Peyer's patch (tissue), 4 donors: ENCODE measurements at regions not wholly inside any gene's neighbourhood (a gene's known extent, or its start where the extent isn't known, plus 50 kb on each side); places are given as distances from the start of the nearest gene placed in this dataset.

ENCODE experiments used
- DNase-seq, 3 donors: peaks; one replicate each; pipeline ENCODE4 v3.0.0-alpha.2; 2017 to 2019
- H3K27ac ChIP-seq, 4 donors: fragments of 200-600 bp; sonication (generic); one replicate each; pipeline ENCODE4 v1.5.1; 2016 to 2019
- H3K27me3 ChIP-seq, 2 donors: fragments of 200-600 bp; sonication (generic); one replicate each; pipeline ENCODE4 v1.5.1; 2019
- H3K36me3 ChIP-seq, 3 donors: fragments of 200-600 bp; sonication (generic); one replicate each; pipeline ENCODE4 v1.5.1; 2016 to 2019
- H3K4me1 ChIP-seq, 4 donors: fragments of 200-600 bp; sonication (generic); one replicate each; pipeline ENCODE4 v1.5.1; 2016 to 2019
- H3K4me3 ChIP-seq, 4 donors: fragments of 200-600 bp; sonication (generic); 1 replicate in 3 of 4; 2 replicates in 1 of 4; pipeline ENCODE4 v1.5.1; 2016 to 2019; ENCODE audit warnings: mild to moderate bottlenecking in 1 of 4
- H3K9me3 ChIP-seq, 4 donors: fragments of 200-600 bp; sonication (generic); one replicate each; pipeline ENCODE4 v1.5.1; 2016 to 2019; ENCODE audit warnings: mild to moderate bottlenecking in 1 of 4
- POLR2A ChIP-seq, 2 donors: fragments of 450-650 bp; IDR thresholded peaks; one replicate each; pipeline ENCODE4 v1.5.1; 2017; ENCODE audit warnings: antibody characterized with exemption in 2 of 2, mild to moderate bottlenecking in 2 of 2, moderate library complexity in 2 of 2
- TF ChIP-seq, protein P1 (sequence below), 6 experiments: fragments of 450-650 bp in 4 of 6; fragments of 200-600 bp in 2 of 6; sonication (generic) in 1 of 6; IDR thresholded peaks; one replicate each; pipeline ENCODE4 v1.5.1; 2017 to 2019; ENCODE audit warnings: antibody characterized with exemption in 6 of 6, mild to moderate bottlenecking in 3 of 6, moderate library complexity in 1 of 6

DNA sequence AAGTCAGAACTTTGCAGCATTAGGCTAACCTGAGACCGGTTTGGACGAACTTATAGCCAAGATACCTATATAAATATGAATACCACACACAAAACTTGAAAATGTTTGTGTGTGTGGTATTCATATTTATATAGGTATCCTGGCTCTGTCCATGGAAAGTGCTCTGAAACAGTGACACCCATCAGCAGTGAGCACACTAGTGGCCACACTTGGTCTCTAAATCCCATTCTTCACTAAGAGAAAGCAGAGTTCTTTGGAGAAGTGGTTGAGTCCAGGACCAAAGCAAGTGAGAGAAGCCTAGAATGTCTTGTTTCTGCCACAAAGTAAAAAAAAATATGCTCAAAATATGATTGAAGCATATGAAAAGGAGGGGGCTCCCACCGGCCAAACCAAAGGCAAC, 146.5 kb downstream of the TWIST2 start:
- no peak overlapping the region for H3K27ac ChIP-seq
- no peaks in the 10 kb centered on the region for H3K27me3 ChIP-seq
- H3K4me1 ChIP-seq: no peaks in the 10 kb centered on the region
- TF ChIP-seq, protein P1, sequence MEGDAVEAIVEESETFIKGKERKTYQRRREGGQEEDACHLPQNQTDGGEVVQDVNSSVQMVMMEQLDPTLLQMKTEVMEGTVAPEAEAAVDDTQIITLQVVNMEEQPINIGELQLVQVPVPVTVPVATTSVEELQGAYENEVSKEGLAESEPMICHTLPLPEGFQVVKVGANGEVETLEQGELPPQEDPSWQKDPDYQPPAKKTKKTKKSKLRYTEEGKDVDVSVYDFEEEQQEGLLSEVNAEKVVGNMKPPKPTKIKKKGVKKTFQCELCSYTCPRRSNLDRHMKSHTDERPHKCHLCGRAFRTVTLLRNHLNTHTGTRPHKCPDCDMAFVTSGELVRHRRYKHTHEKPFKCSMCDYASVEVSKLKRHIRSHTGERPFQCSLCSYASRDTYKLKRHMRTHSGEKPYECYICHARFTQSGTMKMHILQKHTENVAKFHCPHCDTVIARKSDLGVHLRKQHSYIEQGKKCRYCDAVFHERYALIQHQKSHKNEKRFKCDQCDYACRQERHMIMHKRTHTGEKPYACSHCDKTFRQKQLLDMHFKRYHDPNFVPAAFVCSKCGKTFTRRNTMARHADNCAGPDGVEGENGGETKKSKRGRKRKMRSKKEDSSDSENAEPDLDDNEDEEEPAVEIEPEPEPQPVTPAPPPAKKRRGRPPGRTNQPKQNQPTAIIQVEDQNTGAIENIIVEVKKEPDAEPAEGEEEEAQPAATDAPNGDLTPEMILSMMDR (IDR thresholded peaks at IDR 0.05): no peak
- no peak for TF ChIP-seq POLR2A (IDR thresholded peaks at IDR 0.05)
- no peak overlapping the region for H3K4me3 ChIP-seq
- no peak for DNase-seq
- H3K9me3 ChIP-seq: no peaks in the 10 kb centered on the region
- no peaks in the 10 kb centered on the region for H3K36me3 ChIP-seq

DNA sequence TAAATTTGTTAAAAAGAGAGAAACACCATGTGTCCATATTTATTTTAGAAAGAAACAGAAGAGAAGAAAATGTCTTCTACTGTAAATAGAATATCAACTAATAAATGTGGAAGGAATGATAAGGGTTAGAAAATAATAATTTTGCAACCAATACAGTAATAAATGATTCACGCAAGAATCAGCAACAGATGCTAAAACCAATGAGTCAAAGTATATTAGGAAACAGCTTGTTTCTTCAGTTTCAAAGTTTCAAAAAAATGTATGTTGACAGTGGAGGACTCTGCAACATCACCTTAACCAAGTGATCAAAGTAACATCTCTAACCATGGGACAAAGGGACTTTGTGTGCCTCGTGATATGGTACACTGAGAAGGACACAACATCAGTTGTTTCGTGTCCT, 147.0 kb downstream of the TWIST2 start:
- H3K36me3 ChIP-seq: no peaks in the 10 kb centered on the region
- H3K4me1 ChIP-seq: no peaks in the 10 kb centered on the region
- H3K4me3 ChIP-seq: no peak overlapping the region
- TF ChIP-seq, protein P1 (IDR thresholded peaks at IDR 0.05): no peak
- no peak for TF ChIP-seq POLR2A (IDR thresholded peaks at IDR 0.05)
- H3K27me3 ChIP-seq: no peaks in the 10 kb centered on the region
- no peak for DNase-seq
- no peaks in the 10 kb centered on the region for H3K9me3 ChIP-seq
- H3K27ac ChIP-seq: no peak overlapping the region

DNA sequence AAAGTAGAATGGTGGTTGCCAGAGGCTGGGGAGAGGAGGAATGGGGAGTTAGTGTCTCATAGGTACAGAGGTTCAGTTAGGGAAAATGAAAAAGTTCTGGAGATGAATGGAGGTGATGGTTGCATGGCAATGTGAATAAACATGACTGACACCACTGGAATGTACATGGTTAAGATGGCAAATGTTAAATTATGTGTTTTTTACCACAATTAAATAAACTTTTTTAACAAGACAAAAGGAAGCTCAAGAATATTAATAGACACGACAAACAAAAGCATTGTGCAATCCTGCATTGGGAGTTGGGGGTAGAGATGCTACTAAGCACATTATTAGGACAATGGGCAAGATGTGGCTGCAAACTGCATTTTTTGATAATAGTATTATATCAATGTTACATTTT, 147.7 kb downstream of the TWIST2 start:
- Histone ChIP-seq H3K9me3 (no peaks in the 10 kb centered on the region), H3K4me3 (no peak overlapping the region), H3K27me3 (no peaks in the 10 kb centered on the region), H3K4me1 (no peaks in the 10 kb centered on the region), H3K36me3 (no peaks in the 10 kb centered on the region), H3K27ac (no peak overlapping the region)
- TF ChIP-seq, protein P1 (IDR thresholded peaks at IDR 0.05): no peak
- TF ChIP-seq POLR2A (IDR thresholded peaks at IDR 0.05): no peak
- DNase-seq: no peak

DNA sequence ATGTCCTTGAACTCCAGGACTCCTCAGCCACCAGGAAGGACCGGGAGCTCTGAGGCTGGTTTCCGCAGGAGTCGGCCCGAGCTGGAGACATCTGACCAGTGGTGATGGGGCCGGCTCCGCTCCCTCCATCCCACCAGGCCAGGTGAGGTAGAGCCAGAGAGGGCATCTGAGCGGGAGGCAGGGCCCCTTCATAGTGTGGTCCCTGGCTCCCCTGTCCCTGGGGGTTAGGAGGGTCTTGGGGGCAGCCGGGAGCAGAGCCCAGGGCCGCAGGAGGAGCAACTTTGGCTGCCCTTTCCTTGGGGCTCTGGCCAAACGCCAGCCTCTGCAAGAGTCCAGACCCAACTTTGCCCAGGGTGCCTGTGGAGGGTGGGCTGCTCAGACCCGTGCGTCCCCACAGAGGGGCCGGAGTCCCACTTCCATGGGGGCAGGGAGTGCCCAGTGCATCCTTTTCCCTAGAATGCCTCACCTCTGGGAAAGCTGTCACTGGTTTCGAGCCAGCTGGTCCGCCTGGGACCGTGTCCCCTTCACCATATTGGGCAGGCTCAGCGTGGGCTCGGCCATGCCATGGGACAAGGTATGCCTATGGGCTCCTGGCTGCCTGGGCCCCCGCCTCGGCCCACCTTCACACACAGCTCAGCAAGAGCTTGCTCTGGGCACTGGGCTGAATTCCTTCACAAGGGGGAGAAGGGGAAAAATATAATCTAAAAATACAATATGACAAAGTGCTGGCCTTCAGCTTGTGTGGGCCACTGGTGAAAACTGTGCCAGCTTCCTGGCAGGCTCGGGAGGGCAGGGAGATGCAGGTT, 148.6 kb downstream of the TWIST2 start:
- H3K36me3 ChIP-seq: no peaks in the 10 kb centered on the region
- H3K9me3 ChIP-seq: no peaks in the 10 kb centered on the region
- no peaks in the 10 kb centered on the region for H3K4me1 ChIP-seq
- H3K27me3 ChIP-seq: no peaks in the 10 kb centered on the region
- TF ChIP-seq POLR2A (IDR thresholded peaks at IDR 0.05): no peak
- H3K4me3 ChIP-seq: no peak overlapping the region
- DNase-seq: no peak
- no peak overlapping the region for H3K27ac ChIP-seq

DNA sequence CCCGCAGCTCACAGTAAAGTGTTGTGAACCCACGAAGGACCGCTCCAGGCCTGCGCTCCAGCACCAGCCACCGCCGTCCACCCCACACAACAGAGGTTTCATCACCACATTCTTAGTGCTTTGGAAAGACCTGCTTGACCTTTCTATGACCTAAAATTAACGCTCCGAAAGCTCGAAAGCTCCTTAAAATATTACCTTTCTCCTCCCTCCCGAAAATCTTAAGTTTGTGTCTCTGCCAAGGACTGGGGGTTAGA, 149.2 kb downstream of the TWIST2 start:
- Histone ChIP-seq H3K27ac (no peak overlapping the region), H3K9me3 (no peaks in the 10 kb centered on the region), H3K4me3 (no peak overlapping the region), H3K36me3 (no peaks in the 10 kb centered on the region), H3K4me1 (no peaks in the 10 kb centered on the region), H3K27me3 (no peaks in the 10 kb centered on the region)
- no peak for DNase-seq
- TF ChIP-seq, protein P1 (IDR thresholded peaks at IDR 0.05): no peak
- TF ChIP-seq POLR2A (IDR thresholded peaks at IDR 0.05): no peak

DNA sequence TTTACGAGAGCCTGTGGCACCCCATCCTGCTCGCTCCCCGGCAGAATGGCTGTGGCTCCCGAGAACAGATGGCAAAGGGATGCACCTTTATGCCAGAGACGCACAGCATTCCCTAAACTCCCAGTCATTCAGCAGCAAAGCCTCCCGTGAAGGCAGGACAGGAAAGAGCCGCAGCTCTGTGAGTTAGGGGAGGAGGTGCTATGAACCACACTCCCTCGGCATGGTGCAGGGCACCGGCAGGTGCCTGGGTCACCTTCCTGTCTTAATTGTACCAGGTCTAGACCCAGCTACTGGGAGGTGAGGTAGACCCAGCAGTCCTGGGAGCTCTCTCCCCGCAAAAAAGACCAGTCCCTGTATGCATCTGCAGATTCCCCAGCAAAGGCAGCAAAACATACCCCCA, 149.8 kb downstream of the TWIST2 start:
- no peak for DNase-seq
- TF ChIP-seq POLR2A (IDR thresholded peaks at IDR 0.05): no peak
- TF ChIP-seq, protein P1 (IDR thresholded peaks at IDR 0.05): no peak
- Histone ChIP-seq H3K9me3 (no peaks in the 10 kb centered on the region), H3K27ac (no peak overlapping the region), H3K4me3 (no peak overlapping the region), H3K36me3 (no peaks in the 10 kb centered on the region), H3K27me3 (no peaks in the 10 kb centered on the region), H3K4me1 (no peaks in the 10 kb centered on the region)
